Head of caudate nucleus (tissue), 42 donors: ENCODE measurements at regions not wholly inside any gene's neighbourhood (a gene's known extent, or its start where the extent isn't known, plus 50 kb on each side); places are given as distances from the start of the nearest gene placed in this dataset.
"Not testable (repeated sequence)": the region's sequence is repeated elsewhere in the genome, so short reads cannot be mapped to it uniquely, and the experiment has no call there.

Experiments
- DNase-seq, 42 donors: peaks; one replicate each; pipeline versions ENCODE4 v3.0.0 to v3.0.0-alpha.2; 2020 to 2021; ENCODE audit warnings: mixed read lengths in 7 of 42
- intact Hi-C: fragments of 100-400 bp; cut with DNase I; formaldehyde crosslinking; loops from one replicate; pipeline ENCODE4 v1.15.0; 2022

- DNase-seq: no peak
- intact Hi-C loops: no loop called here
These were observed 178.3 kb downstream of the BARX1 start for GRCh38 chr9:93776873-93777272.

- intact Hi-C loops: no loop called here
These were observed 178.9 kb downstream of the BARX1 start for GRCh38 chr9:93776256-93776655.

GRCh38 chr9:93774331-93775102 lies 180.6 kb downstream of the BARX1 start:
- no peak for DNase-seq
- intact Hi-C loops: no loop called here

More at GRCh38 chr9:93776256-93776655, 178.9 kb downstream of the BARX1 start:
- no peak for DNase-seq

GRCh38 chr9:93771276-93771675 lies 183.9 kb downstream of the BARX1 start:
- intact Hi-C loops: no loop called here

GRCh38 chr9:93761822-93762221 lies 185.4 kb downstream of the PHF2 start:
- no peak for DNase-seq
- intact Hi-C loops: no loop called here

More at GRCh38 chr9:93771276-93771675, 183.9 kb downstream of the BARX1 start:
- DNase-seq: no peak

- DNase-seq: no peak
- intact Hi-C loops: no loop called here
These were observed 173.7 kb downstream of the PHF2 start for GRCh38 chr9:93750045-93750444.

- intact Hi-C loops, DNase-seq: not testable (repeated sequence)
These were observed 172.4 kb downstream of the PHF2 start for GRCh38 chr9:93748827-93749226.

- DNase-seq: no peak
- intact Hi-C loops: no loop called here
These were observed 155.6 kb downstream of the PHF2 start for GRCh38 chr9:93731963-93732362.

GRCh38 chr9:93730648-93731047 lies 154.3 kb downstream of the PHF2 start:
- no peak for DNase-seq
- intact Hi-C loops: no loop called here

GRCh38 chr9:93730217-93730616 lies 153.8 kb downstream of the PHF2 start:
- intact Hi-C loops: no loop called here
- no peak for DNase-seq
